Naive thymus-derived CD8-positive, alpha-beta T cell (primary cell): ENCODE measurements at regions not wholly inside any gene's neighbourhood (a gene's known extent, or its start where the extent isn't known, plus 50 kb on each side); places are given as distances from the start of the nearest gene placed in this dataset.

Source experiments
- ATAC-seq, 2 donors: fragments of 150-1000 bp; cut with Tn5 transposase in 1 of 2; sonication (Bioruptor Pico), chemical (Tn5 transposase) in 1 of 2; 1 replicate in 1 of 2; 2 replicates in 1 of 2; pipeline ENCODE4 v1.10.0; 2021; ENCODE audit warnings: mild to moderate bottlenecking in 2 of 2, moderate library complexity in 2 of 2
- POLR2A ChIA-PET: fragments of 350-600 bp; sonication (Branson Sonifier 250); formaldehyde crosslinking; loops from one replicate; lab custom pipeline; 2021; ENCODE audit warnings: antibody characterized with exemption; lab: Charles Lee
- DNase-seq, 10 donors: peaks; one replicate each; pipeline versions ENCODE4 v3.0.0 to v3.0.0-alpha.2; 2020 to 2022
- H3K27ac Mint-ChIP-seq, 10 donors: one replicate each; pipeline ENCODE4 v1.8.0; 2020 to 2022; ENCODE audit warnings: mild to moderate bottlenecking in 10 of 10, mixed read lengths in 10 of 10, moderate library complexity in 4 of 10, inconsistent platforms in 1 of 10
- H3K27me3 Mint-ChIP-seq, 5 donors: one replicate each; pipeline ENCODE4 v1.8.0; 2021 to 2022; ENCODE audit warnings: mixed read lengths in 5 of 5
- H3K36me3 Mint-ChIP-seq, 3 donors: one replicate each; pipeline ENCODE4 v1.8.0; 2020 to 2022; ENCODE audit warnings: mixed read lengths in 3 of 3, mild to moderate bottlenecking in 2 of 3, inconsistent platforms in 1 of 3
- H3K4me1 Mint-ChIP-seq, 4 donors: one replicate each; pipeline ENCODE4 v1.8.0; 2021 to 2022; ENCODE audit warnings: mixed read lengths in 4 of 4
- H3K4me3 Mint-ChIP-seq, 10 donors: one replicate each; pipeline ENCODE4 v1.8.0; 2020 to 2022; ENCODE audit warnings: mild to moderate bottlenecking in 10 of 10, mixed read lengths in 10 of 10, moderate library complexity in 6 of 10, inconsistent platforms in 1 of 10
- H3K9me3 Mint-ChIP-seq, 9 donors: one replicate each; pipeline ENCODE4 v1.8.0; 2020 to 2022; ENCODE audit warnings: mixed read lengths in 9 of 9, mild to moderate bottlenecking in 3 of 9, inconsistent platforms in 1 of 9, moderate library complexity in 1 of 9

DNA sequence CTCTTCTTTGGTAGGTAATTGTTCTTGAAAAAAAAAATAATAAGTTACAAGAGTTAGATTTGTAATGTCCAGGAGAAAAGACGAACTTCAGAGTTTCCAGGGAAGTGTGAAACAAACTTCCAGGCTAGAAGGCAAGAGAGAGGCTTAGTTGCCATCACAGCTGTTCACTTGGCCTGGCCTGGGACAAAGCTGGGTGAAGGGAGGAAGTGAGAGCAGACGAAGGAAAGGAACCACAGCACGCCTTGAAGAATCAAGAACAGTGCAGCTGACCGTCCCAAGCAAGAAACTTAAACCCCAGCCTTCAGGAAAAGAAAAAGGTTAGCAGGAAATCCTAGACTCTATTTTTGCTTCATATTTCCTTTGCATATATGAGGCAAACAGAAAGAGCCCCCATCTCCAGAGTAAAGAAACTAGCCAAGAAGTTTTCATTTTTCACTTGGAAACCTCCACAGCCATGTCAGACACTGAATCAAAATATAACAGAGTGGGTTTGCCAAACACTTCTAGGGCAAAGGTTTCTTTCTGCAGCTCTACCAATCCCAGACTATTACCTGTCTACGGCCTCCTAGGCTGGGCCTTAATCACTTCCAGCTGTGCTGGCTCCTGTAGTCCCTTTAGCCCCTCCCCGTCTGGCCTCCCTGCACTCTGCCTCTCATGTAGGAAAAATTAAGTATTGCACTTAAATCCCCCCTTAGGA, 209.6 kb downstream of the SPATA18 start:
- H3K4me3 Mint-ChIP-seq, result no peak overlapping the region
- H3K4me1 Mint-ChIP-seq, result peaks cover 0 to 3% (median under 1%) of the 10 kb centered on the region in 4 donors
- H3K27me3 Mint-ChIP-seq, result peaks cover 0 to 3% (median 0%) of the 10 kb centered on the region in 5 donors
- DNase-seq (no peak), ATAC-seq (no peak)
- POLR2A ChIA-PET, result no interaction called here
- peaks cover 0 to 8% (median 0%) of the 10 kb centered on the region in 9 donors for H3K9me3 Mint-ChIP-seq
- H3K36me3 Mint-ChIP-seq, result no peaks in the 10 kb centered on the region
- H3K27ac Mint-ChIP-seq, result no peak overlapping the region

DNA sequence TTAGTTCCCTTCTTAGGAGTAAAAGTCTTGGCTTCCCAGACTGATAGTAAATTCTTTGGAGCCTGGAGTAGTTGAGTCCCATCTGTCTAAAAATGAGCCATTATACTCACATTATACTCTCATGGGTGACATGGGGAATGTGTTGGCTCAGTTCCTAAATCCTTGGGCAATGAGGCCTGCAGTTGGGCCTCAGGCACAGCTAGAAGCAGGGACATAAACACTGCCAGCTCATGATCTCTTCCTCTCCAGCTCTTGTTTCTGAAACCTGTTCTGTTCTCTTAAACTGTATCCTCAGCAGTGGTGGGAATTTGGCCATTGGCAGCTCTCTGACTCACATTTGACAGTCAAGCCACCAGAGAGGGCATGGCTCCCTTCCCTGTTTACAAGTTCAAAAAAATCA, 212.5 kb downstream of the SPATA18 start:
- Mint-ChIP-seq H3K4me1 (peaks cover 0 to 3% (median 0%) of the 10 kb centered on the region in 4 donors), H3K27me3 (peaks cover 0 to 1% (median 0%) of the 10 kb centered on the region in 5 donors), H3K4me3 (no peak overlapping the region), H3K9me3 (peaks cover 0 to 4% (median 0%) of the 10 kb centered on the region in 9 donors), H3K36me3 (no peaks in the 10 kb centered on the region), H3K27ac (no peak overlapping the region)
- DNase-seq (no peak), ATAC-seq (no peak)
- POLR2A ChIA-PET, result no interaction called here

DNA sequence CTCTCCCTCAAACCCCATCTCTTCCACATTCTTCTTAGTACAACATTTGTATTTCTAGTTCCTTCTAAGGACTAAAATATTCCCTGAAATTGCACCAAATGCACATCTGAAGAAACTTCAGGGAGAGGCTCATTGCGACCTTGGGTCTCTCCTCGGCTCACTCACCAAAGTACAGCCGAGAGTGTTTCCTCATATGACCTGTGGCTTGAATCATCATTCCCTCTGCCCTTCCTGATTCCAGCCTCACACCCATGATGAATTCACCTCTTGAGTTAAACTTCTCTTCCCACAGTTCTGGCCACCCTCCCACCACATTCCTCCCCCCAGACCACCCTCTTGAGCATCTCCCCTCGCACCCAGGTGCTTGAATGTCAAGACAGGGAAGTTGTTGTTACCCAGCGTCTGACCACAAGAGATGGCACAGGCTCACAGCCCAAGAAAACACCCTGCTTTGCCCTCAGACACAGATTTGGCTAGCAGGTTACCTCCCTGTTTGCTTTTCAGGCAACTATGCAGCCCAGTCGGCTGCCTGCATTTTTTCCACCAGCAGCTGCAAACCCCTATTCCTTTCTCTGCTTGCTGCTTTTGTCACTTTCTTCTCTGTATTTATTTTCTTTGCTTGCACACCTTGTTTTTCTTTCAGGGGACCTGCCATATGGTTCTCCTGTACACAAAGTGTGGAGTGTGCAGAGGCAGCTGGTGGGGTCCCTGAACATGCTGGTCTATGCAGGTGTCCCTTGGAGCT, 214.8 kb downstream of the SPATA18 start:
- POLR2A ChIA-PET, result no interaction called here
- Mint-ChIP-seq H3K4me1 (no peaks in the 10 kb centered on the region), H3K36me3 (no peaks in the 10 kb centered on the region), H3K27me3 (peaks cover 0 to 10% (median 1%) of the 10 kb centered on the region in 5 donors), H3K27ac (no peak overlapping the region), H3K4me3 (no peak overlapping the region), H3K9me3 (peaks cover 0 to 6% (median 0%) of the 10 kb centered on the region in 9 donors)
- no peak for DNase-seq
- no peak for ATAC-seq

DNA sequence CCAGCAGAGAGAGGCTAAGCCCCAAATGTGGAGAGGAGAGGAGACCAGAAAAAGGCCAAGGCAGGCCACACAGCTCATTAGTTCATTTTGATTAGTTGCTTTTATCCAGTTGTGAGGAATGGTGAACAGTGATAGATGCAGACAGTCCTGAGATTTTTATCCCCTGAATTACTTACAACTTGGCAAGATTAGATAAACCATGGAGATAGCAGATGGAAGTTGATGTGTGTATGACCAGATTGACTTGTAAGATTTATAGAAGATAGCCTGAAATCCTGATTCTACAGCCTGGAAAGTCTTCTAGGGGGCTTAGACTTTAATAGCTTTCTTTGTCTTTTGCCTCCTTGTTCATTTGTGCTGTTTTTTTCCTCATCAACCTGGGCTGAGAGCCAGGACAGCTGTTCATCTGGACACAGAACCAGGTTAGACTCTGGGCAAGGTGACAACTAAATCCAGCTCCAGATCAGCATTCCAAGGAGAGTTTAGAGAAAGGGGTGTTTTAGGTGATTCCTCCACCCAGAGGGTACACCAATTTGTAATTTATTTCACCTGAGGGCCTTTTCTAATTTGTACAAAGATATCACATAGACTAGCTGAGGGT, 215.5 kb downstream of the SPATA18 start:
- DNase-seq (no peak), ATAC-seq (no peak)
- Mint-ChIP-seq H3K36me3 (no peaks in the 10 kb centered on the region), H3K27ac (no peak overlapping the region), H3K4me1 (no peaks in the 10 kb centered on the region), H3K4me3 (no peak overlapping the region), H3K9me3 (peaks cover 0 to 8% (median 2%) of the 10 kb centered on the region in 9 donors), H3K27me3 (peaks cover 0 to 10% (median 1%) of the 10 kb centered on the region in 5 donors)
- POLR2A ChIA-PET, result no interaction called here

DNA sequence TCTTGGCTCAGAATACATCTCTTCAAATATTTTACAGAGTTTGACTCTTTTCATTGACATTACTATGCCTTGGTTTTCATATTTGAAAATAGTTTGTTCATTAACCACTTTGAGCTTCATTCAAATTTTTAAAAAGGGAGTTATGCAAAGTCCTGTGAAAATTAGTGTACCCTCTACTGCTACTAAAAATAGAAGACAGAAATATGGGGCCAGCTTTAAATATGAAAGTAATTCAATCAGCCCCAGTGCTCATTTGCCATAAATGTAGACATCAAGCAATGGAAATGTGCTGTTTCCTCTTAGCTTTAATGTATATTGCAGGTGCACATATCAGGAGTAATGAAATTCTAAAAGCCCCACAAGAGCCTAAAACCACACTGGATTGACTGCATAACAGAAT, 218.7 kb downstream of the SPATA18 start:
- Mint-ChIP-seq H3K4me1 (no peaks in the 10 kb centered on the region), H3K36me3 (no peaks in the 10 kb centered on the region), H3K9me3 (peaks cover 0 to 26% (median 15%) of the 10 kb centered on the region in 9 donors), H3K27me3 (peaks cover 0 to 10% (median 2%) of the 10 kb centered on the region in 5 donors), H3K27ac (no peak overlapping the region), H3K4me3 (no peak overlapping the region)
- no peak for DNase-seq
- POLR2A ChIA-PET, result no interaction called here
- ATAC-seq, result no peak

DNA sequence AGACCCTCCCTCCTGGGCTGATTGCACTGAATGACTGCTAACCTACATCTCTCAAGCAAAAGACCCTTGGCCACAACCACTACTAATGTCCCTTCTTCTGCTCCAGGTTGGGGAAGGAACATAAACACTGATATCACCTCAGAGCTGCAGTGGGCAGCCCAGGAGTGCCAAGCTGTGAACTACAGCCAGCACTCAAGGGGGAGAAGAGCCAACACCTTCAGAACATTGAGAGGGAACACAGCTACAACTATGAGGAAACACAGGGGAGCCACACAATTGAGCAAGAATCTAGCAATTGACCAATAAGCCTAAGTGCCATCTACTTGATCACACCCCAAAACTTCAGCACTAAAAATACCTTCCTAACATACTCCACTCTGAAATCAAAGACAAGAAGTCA, 222.8 kb downstream of the SPATA18 start:
- H3K9me3 Mint-ChIP-seq, result peaks cover 8 to 35% (median 21%) of the 10 kb centered on the region in 9 donors
- DNase-seq, result no peak

DNA sequence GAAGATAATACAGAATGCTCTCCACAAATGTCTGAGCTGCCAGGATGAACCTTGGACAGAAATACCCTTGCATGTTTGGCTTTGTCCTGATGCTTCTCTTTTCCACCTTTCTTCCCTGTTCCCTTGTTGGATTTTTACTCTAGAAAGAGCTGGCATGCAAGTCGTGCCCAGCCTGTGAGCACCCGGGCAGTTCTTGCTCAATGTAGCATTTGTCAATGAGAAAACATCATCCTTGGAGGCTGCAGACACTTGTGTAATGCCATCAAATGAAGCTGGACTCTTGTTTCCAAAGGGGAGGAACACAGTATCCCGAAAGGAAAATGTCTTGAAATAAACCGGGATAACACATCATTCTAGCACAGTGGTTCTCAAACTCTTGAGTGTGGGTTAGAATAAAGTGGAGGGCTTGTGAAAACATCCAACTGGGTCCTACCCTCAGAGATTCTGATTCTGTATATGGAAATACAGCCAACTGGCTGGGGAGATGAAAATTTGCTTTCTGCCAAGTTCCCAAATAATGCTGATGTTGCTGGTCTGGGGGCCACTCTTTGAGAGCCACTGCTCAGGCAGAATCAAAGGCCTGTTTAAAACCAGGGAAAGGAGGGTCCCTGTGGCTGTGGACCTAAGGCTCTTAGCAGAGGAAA, 237.2 kb downstream of the SPATA18 start:
- H3K9me3 Mint-ChIP-seq, result peaks cover 0 to 2% (median 0%) of the 10 kb centered on the region in 9 donors
- H3K36me3 Mint-ChIP-seq, result no peaks in the 10 kb centered on the region
- no peak overlapping the region for H3K4me3 Mint-ChIP-seq
- no peak for ATAC-seq
- DNase-seq, result no peak
- POLR2A ChIA-PET, result no interaction called here
- H3K27me3 Mint-ChIP-seq, result no peaks in the 10 kb centered on the region
- H3K4me1 Mint-ChIP-seq, result no peaks in the 10 kb centered on the region
- no peak overlapping the region for H3K27ac Mint-ChIP-seq

More for the DNA sequence above, 222.8 kb downstream of the SPATA18 start:
- Mint-ChIP-seq H3K27me3 (peaks cover 0 to 11% (median 2%) of the 10 kb centered on the region in 5 donors), H3K36me3 (peaks cover 0 to 8% (median 2%) of the 10 kb centered on the region in 3 donors), H3K4me3 (no peak overlapping the region), H3K4me1 (no peaks in the 10 kb centered on the region), H3K27ac (no peak overlapping the region)
- ATAC-seq, result no peak
- POLR2A ChIA-PET, result no interaction called here

DNA sequence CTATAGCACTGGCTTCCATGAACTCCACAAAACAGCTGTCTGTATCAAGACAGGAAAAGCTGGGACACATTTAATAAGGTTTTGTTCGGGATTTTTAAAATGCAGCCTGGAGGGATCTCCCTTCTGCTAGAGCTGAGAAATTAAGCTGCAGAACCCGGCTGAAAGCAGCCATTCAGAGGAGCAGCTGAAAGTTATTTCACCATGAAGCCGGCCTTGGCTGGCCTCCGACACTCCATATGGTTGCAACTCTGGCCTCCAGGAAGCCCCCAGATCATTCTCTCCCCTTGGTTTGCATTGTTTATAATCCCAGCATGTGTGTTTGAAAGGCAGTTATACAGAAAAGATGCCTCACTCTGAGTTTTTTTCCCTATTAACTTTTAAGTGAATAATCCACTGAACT, 239.4 kb downstream of the SPATA18 start:
- Mint-ChIP-seq H3K4me1 (no peaks in the 10 kb centered on the region), H3K36me3 (no peaks in the 10 kb centered on the region), H3K4me3 (no peak overlapping the region), H3K9me3 (peaks cover 0 to 2% (median 0%) of the 10 kb centered on the region in 9 donors), H3K27me3 (no peaks in the 10 kb centered on the region), H3K27ac (no peak overlapping the region)
- ATAC-seq (no peak), DNase-seq (no peak)
- POLR2A ChIA-PET, result no interaction called here

DNA sequence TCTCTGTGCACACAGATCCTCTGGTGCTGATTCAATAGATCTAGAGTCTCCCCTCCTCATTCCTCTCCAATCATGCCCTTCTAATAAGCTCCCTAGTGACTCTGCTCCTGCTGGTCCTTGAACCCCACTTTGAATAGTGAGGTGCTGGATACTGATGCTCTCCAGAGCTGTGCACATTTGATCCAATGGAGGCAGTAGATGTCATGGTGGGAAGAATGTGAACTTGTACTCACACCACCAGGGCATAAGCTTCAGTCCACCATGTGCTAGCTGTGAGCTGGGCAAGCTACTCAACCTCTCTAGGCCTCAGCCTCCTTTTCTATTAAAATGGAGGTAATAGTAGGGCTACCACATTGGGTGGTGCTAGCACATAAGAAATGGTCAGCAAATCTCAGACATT, 241.1 kb downstream of the SPATA18 start:
- no peaks in the 10 kb centered on the region for H3K4me1 Mint-ChIP-seq
- H3K27me3 Mint-ChIP-seq, result no peaks in the 10 kb centered on the region
- ATAC-seq, result no peak
- no peaks in the 10 kb centered on the region for H3K36me3 Mint-ChIP-seq
- no peak overlapping the region for H3K4me3 Mint-ChIP-seq
- POLR2A ChIA-PET, result no interaction called here
- H3K9me3 Mint-ChIP-seq, result peaks cover 0 to 2% (median 0%) of the 10 kb centered on the region in 9 donors
- no peak overlapping the region for H3K27ac Mint-ChIP-seq
- DNase-seq, result no peak

DNA sequence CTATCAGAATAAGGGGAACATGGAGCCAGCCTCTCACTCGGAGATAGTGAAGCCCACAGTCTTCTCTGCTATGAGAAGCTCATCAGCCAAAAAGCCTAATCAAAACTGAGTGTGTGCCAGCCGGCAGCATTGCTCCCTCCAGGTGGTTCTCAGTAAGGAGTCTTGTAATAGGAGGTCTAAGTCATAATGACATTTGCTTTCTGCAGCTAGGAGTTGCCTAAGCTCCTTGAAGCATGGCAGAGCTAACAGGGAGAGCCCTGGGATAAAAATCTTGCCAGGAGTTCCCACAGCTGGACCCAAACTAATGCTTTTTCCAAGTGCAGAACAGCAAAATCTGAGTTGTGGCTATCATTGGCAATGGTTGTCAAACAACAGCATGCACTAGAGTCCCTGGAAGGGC, 245.2 kb downstream of the SPATA18 start:
- Mint-ChIP-seq H3K4me3 (no peak overlapping the region), H3K36me3 (no peaks in the 10 kb centered on the region), H3K27me3 (no peaks in the 10 kb centered on the region), H3K27ac (no peak overlapping the region), H3K9me3 (peaks cover 0 to 5% (median 0%) of the 10 kb centered on the region in 9 donors), H3K4me1 (no peaks in the 10 kb centered on the region)
- no peak for DNase-seq
- ATAC-seq, result no peak
- POLR2A ChIA-PET, result no interaction called here

DNA sequence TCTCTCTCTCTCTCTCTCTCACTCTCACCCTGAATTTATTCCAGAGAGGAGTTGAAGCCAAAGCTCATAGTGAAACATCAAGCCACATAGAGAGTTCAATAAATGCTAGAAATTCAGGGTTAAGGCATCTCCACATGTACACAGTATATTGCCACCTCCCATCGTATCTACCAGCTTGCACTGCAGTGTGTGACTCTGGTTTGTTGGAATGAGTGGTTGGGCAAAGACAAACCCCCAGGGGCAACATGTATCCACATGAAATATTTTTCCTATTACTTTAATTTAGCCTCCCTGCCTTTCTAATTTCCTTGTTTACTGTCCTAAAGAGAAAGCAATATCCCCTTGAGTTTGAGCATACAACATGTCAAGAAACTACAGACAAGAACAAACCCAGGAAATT, 247.3 kb downstream of the SPATA18 start:
- POLR2A ChIA-PET, result no interaction called here
- Mint-ChIP-seq H3K36me3 (no peaks in the 10 kb centered on the region), H3K27ac (no peak overlapping the region), H3K4me1 (no peaks in the 10 kb centered on the region), H3K9me3 (peaks cover 0 to 5% (median 0%) of the 10 kb centered on the region in 9 donors), H3K4me3 (no peak overlapping the region), H3K27me3 (no peaks in the 10 kb centered on the region)
- ATAC-seq, result no peak
- DNase-seq, result no peak

DNA sequence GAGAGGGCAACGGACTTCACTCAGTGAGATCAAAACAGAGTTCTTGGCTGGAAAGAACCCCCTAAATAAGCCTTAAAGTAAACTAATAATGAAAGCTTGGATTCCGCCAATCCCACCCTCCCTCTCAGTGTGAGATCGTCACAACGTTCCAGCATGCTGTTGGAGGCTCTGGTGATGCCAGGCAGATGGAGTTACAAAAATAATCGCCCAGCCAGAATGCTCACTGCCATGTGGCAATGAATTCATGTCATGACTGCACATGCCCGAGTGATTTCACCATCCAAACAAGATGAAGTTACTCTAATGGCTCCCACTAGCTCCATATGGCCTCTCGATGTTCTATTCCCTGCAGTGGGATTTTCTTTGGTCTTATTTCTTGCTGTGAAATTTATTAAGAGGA, 248.0 kb downstream of the SPATA18 start:
- peaks cover 0 to 5% (median 0%) of the 10 kb centered on the region in 9 donors for H3K9me3 Mint-ChIP-seq
- H3K27me3 Mint-ChIP-seq, result no peaks in the 10 kb centered on the region
- no peak overlapping the region for H3K27ac Mint-ChIP-seq
- no peak for ATAC-seq
- H3K4me3 Mint-ChIP-seq, result no peak overlapping the region
- POLR2A ChIA-PET, result no interaction called here
- H3K36me3 Mint-ChIP-seq, result no peaks in the 10 kb centered on the region
- H3K4me1 Mint-ChIP-seq, result no peaks in the 10 kb centered on the region
- no peak for DNase-seq
